ENCODE measurements at regions not wholly inside any gene's neighbourhood (a gene's known extent, or its start where the extent isn't known, plus 50 kb on each side); places are given as distances from the start of the nearest gene placed in this dataset.
A peak's percentile ranks its signal among the peaks of the same experiment; 100 is the strongest.
"Not testable (repeated sequence)": the region's sequence is repeated elsewhere in the genome, so short reads cannot be mapped to it uniquely, and the experiment has no call there.

DNA sequence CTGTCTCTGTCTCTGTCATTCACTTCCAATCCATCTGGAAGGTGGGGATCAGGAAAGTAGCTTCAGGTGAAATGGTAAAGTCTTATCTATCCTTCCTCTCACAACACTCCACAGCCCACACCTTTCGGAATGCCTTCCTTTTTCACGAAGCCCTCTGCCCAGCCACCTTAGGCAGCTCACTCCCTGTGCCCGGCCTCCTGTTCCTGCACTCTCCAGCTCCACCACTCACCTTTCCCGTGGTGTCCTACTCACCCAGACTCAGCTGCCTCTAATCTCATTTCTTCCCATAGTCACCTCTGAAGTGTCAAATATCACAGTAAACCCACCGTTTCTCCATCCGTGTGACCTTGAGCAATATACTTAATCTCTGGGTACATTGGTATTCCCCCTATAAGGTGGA lies 100.9 kb upstream of the C7orf33 start:
- TF ChIP-seq, protein P1, sequence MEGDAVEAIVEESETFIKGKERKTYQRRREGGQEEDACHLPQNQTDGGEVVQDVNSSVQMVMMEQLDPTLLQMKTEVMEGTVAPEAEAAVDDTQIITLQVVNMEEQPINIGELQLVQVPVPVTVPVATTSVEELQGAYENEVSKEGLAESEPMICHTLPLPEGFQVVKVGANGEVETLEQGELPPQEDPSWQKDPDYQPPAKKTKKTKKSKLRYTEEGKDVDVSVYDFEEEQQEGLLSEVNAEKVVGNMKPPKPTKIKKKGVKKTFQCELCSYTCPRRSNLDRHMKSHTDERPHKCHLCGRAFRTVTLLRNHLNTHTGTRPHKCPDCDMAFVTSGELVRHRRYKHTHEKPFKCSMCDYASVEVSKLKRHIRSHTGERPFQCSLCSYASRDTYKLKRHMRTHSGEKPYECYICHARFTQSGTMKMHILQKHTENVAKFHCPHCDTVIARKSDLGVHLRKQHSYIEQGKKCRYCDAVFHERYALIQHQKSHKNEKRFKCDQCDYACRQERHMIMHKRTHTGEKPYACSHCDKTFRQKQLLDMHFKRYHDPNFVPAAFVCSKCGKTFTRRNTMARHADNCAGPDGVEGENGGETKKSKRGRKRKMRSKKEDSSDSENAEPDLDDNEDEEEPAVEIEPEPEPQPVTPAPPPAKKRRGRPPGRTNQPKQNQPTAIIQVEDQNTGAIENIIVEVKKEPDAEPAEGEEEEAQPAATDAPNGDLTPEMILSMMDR (IDR thresholded peaks at IDR 0.05; ENCODE audit: insufficient read depth, low read depth, low read length) = no peak
- H3K4me3 ChIP-seq (ENCODE audit: low read depth, low read length) = no peak overlapping the region
- no peak for DNase-seq (ENCODE audit: low read depth)

- H3K4me3 ChIP-seq (ENCODE audit: low read depth, low read length) = no peak overlapping the region
- TF ChIP-seq, protein P1 (IDR thresholded peaks at IDR 0.05; ENCODE audit: insufficient read depth, low read depth, low read length) = no peak
- no peak for DNase-seq (ENCODE audit: low read depth)
Observed at GRCh38 chr7:148492157-148492860, 98.3 kb upstream of the C7orf33 start.

DNA sequence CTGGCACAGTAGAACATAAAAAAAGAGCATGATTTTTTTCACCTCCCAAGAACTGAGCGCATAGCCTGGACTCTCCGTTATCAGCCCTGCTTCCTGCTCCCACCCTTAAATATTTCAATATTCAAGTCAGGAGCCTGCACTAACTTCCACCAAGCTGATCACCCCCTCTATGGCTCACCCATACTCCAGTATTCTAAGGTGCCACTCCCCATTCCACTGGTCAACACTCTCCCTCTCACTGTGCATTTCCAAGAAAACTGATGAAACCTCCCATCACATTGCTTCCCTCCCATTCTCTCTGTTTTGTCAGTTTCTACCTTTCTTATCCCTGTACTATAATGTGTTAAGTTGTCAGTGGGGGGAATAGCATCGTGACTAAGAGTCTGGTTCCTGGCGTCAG lies 95.0 kb upstream of the C7orf33 start:
- TF ChIP-seq, protein P1 (IDR thresholded peaks at IDR 0.05; ENCODE audit: insufficient read depth, low read depth, low read length) = no peak
- no peak for DNase-seq (ENCODE audit: low read depth)
- H3K4me3 ChIP-seq (ENCODE audit: low read depth, low read length) = no peak overlapping the region

- no peak for DNase-seq (ENCODE audit: low read depth)
- TF ChIP-seq, protein P1 (IDR thresholded peaks at IDR 0.05; ENCODE audit: insufficient read depth, low read depth, low read length) = no peak
- no peak overlapping the region for H3K4me3 ChIP-seq (ENCODE audit: low read depth, low read length)
Observed at GRCh38 chr7:148500978-148501377, 89.6 kb upstream of the C7orf33 start.

GRCh38 chr7:148503900-148504487 lies 86.6 kb upstream of the C7orf33 start:
- TF ChIP-seq, protein P1 (IDR thresholded peaks at IDR 0.05; ENCODE audit: insufficient read depth, low read depth, low read length) = peak; percentile 70
- peak; percentile 43 for DNase-seq (ENCODE audit: low read depth)
- H3K4me3 ChIP-seq (ENCODE audit: low read depth, low read length) = no peak overlapping the region

DNA sequence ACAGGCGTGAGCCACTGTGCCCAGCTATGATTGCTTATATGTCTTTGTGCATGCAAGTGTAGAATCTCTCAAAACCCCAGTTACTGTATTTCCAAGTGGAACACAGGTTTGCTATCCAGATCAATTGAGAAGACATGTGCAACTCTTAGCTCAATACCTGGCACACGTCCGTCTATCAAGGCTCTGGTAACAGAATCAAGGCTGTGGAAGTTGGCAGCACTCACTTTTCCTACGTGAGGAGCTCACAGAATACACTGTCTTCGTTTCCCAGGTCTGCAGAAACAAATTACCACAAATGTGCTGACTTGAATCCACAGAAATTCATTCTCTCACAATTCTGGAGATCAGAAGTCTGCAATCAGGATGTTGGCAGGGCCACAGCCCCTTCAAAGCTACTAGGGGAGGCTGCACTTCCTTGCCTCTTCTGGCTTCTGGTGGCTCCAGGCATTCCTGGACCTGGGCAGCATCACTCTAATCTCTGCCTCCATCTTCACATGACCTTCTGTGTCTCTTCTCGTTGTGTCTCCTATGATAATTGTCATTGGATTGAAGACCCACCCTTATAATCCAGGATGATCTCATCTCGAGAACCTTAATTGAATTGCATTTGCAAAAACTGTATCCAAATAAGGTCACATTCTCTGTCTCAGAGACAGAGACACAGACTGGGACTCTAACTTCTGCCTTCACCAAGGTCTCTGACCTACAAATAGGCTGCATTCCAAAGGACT lies 84.8 kb upstream of the C7orf33 start:
- no peak for DNase-seq (ENCODE audit: low read depth)
- TF ChIP-seq, protein P1 (IDR thresholded peaks at IDR 0.05; ENCODE audit: insufficient read depth, low read depth, low read length) = no peak
- no peak overlapping the region for H3K4me3 ChIP-seq (ENCODE audit: low read depth, low read length)

DNA sequence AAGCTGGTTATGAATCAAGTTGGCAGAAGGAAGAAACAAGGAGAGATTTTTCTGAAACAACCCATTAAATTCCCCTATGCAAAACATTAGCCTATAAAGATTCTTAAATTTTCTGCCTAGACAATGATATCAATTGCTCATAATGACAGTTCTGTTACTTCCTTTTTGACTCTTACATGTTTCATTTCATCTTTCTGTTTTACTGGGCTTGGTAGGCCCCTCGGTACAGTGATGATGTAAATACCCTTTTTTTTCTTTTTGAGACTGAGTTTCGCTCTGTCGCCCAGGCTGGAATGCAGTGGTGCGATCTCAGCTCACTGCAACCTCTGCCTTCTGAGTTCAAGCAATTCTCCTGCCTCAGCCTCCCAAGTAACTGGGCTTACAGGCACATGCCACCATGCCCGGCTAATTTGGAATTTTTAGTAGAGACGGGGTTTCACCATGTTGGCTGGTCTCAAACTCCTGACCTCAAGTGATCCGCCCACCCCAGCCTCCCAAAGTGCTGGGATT lies 83.4 kb upstream of the C7orf33 start:
- DNase-seq (ENCODE audit: low read depth); H3K4me3 ChIP-seq (ENCODE audit: low read depth, low read length): not testable (repeated sequence)
